ENCODE measurements at regions not wholly inside any gene's neighbourhood (a gene's known extent, or its start where the extent isn't known, plus 50 kb on each side); places are given as distances from the start of the nearest gene placed in this dataset.
"Not testable (repeated sequence)": the region's sequence is repeated elsewhere in the genome, so short reads cannot be mapped to it uniquely, and the experiment has no call there.

DNA sequence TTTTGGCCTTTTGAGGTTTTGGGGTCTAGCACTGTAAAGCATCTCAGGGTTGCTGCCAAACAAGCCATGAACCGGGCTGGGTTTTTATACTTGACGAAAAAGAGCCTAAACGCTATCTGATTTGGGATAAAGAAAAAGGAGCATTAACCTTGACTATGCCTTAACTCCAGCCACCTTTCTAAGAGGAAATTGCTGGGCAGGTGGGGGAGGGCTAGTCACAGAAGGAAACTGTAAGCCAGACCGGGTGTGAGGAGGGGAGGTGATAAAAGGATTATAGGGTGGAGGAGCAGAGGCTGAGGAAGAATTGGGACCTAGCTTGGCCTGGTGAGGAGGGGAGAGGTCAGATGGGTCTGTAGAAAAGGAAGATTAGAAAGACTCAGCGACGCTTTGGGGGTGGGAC is 335.2 kb upstream of the HTR1E start:
- DNase-seq: not testable (repeated sequence)

DNA sequence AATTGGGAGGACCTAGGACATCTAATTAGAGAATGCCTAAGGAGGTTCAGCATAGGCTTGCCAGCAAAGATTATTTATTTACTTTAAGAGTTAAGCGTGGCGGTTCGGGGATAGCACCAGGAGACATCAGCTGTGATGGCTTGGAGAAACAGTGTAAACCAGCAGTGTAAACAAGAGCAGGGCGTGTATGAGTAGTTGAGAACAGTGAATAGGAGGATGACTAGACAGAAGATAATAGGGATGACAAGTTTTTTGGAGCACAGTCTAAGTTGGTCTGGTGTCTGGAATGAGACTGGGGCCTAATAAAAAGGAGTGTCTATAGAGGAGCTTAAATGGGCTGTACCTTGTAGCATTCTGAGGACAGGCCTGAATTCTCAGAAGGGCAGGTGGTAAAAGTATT is 338.4 kb upstream of the HTR1E start:
- DNase-seq: not testable (repeated sequence)

DNA sequence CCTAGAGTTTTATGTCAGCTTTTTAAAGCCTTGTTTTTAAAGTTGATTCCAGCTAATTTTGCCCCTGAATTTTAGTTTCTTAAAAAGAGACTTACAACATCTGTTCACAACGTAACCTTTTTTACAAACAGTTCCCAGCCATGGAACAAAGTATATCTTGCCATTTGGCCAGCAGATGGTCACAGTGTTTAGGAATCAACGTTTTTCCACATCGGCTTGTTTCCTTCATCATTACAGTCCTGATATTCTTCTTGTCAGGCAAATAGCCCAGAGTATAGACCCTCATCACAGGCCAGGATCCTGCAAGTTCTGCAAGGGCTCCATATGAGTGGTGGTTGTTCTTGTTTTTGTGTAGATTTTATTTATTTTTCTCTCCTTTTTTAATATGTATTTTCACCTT is 341.7 kb upstream of the HTR1E start:
- peak; percentile 55 for DNase-seq

- no peak for DNase-seq
Observed at GRCh38 chr6:86586195-86586594, 351.1 kb upstream of the HTR1E start.

DNA sequence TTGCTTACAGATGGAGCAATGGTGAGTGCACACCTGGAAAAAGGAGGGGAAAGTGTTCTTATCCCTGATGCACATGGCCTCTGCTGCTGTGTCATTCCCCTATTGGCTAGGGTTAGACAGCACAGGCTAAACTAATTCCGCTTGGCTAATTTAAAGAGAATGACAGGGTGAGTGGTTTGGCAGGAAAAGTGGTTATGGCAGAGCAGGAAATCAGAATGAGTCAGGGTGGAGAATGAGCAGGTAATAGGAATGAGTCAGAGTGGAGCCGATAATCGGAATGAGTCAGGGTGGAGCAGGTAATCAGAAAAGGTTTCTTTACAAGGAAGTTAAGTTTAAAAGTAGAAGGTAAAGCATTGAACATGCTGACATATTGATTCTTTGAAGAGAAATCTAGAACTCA is 355.5 kb upstream of the HTR1E start:
- no peak for DNase-seq

GRCh38 chr6:86563197-86563596 is 374.1 kb upstream of the HTR1E start:
- DNase-seq: no peak

- no peak for DNase-seq
Observed at GRCh38 chr6:86558318-86558717, 379.0 kb upstream of the HTR1E start.

DNA sequence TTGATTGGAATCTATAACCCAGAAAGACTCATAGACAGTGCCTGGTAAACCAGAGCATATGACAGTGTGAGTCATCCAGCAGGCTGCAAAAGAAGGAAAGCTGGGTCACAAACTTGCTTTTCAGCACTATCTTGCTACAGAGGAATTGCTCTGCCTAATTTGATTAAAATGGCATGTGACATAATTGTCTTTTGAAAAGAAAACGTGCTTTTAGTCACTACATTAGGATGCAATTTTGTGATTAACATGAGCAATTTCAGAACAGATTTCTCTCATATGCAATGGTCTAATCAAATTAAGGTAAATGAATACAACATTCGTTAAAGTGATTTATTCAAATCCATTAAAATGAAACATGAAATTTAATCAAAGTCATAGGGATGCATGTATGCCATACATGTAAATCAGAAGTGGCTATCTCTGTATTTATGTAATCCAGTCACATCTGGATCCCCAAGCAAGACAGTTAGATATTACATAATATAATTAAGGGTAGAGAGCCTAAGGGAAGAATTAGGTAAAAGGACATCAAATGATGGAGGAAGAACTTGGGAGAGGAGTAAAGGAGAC is 400.0 kb upstream of the HTR1E start:
- DNase-seq: no peak

- DNase-seq: no peak
Observed at GRCh38 chr6:86536121-86536520, 401.2 kb upstream of the HTR1E start.

DNA sequence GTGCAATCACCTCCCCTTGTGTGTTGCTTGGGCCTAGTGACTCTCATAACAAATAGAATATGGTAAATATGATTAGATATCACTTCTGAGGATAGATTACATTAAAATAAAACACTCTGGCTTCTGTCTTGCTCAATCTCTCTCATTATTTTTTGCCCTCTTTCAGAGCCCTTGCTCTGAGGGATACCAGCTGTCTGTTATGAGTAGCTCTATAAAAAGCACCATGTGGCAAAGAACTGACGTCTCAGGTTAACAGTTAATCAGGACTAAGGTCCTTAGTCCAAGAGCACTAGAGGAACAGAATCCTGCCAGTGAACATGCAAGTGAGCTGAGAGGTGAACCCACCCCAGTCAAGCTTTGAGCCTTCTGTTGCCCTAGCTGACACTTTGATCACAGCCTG is 402.2 kb upstream of the HTR1E start:
- no peak for DNase-seq

DNA sequence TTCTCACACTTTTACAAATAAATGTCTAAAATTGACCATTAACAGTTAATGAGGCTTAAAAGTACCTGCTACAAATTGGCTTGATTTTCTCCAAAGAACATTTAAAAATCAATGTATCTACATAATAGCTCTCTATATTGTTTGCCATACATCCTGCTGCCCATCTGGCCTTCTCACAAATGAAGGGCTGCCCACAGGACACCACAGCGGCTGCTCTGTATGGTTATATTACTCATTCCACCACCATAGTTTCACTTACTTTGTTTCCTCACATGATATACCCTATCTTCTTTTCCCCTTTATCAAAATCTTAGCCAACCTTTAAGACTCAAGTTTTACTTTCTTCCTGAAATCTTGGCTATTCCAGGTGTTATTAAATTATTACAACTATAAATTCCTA is 407.7 kb upstream of the HTR1E start:
- DNase-seq: no peak

DNA sequence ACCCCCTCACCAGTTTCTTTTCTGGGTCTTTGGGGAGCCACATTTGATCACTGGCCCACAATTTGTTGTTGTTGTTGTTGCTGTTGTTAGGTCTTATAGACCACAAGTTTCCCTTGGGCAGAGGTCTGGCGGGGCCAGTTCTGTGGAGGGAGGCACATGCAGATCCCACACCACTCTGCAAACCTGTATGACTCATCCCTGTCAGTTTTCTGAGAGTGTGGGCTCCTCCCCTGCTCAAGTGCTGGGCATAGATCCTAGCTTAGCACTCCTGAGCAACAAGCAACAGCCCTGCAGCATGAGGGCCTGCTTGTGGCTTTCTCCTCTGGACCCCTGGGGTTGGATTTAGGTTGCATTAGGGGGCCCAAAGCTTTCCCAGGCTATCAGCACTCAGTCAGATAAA is 411.1 kb upstream of the HTR1E start:
- no peak for DNase-seq

- no peak for DNase-seq
Observed at GRCh38 chr6:86516087-86516486, 421.2 kb upstream of the HTR1E start.

GRCh38 chr6:86511962-86512361 is 425.4 kb upstream of the HTR1E start:
- DNase-seq: no peak

- no peak for DNase-seq
Observed at GRCh38 chr6:86508230-86508629, 429.1 kb upstream of the HTR1E start.

- no peak for DNase-seq
Observed at GRCh38 chr6:86502497-86502896, 434.8 kb upstream of the HTR1E start.

GRCh38 chr6:86500035-86500434 is 437.3 kb upstream of the HTR1E start:
- no peak for DNase-seq

- DNase-seq: not testable (repeated sequence)
Observed at GRCh38 chr6:86489042-86489441, 448.3 kb upstream of the HTR1E start.

- no peak for DNase-seq
Observed at GRCh38 chr6:86487660-86488221, 449.6 kb upstream of the HTR1E start.

GRCh38 chr6:86478316-86478715 is 459.0 kb upstream of the HTR1E start:
- not testable (repeated sequence) for DNase-seq

GRCh38 chr6:86477500-86478148 is 459.7 kb upstream of the HTR1E start:
- no peak for DNase-seq

GRCh38 chr6:86476311-86476710 is 461.0 kb upstream of the HTR1E start:
- no peak for DNase-seq

- DNase-seq: no peak
Observed at GRCh38 chr6:86474081-86474480, 463.2 kb upstream of the HTR1E start.

DNA sequence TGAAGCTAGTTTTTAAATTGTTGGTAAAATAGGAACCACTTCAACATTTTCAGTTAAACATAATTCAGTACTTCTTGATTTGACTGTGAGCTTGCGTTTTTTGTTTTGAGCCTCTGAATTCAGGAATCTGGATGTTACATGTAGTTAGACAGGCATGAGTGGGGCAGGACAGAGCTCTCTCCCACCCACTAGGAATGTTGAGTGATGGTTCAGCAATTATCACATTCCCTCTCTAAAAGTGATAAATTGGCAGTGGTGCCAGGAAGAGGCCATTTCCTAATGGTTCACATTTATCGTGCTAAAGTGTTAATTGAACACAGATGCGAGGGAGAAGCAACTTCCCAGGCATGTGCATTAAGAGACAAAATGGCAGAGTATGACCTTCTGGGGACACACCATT is 465.5 kb upstream of the HTR1E start:
- DNase-seq: no peak

DNA sequence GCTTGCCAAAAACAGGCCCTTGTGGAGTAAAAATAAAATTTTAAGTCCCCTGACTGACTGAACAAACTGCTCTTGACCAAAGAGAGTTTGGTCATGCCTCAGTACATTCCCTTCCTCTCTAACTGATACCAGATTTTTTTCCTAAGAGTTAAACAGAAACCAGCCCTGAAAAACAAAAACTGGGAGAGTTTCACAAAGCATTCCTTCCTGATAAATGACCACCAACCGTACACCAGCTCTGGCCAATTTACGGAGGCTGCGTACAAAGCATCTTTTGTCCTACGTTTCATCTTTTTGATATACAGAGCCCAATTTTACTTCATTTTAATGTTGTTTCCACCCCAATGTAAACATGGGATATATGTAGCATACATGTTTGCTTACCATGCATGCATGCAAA is 477.4 kb upstream of the HTR1E start:
- DNase-seq: no peak

Measured in NCI-H1694 (cell line).